ENCODE measurements at regions not wholly inside any gene's neighbourhood (a gene's known extent, or its start where the extent isn't known, plus 50 kb on each side); places are given as distances from the start of the nearest gene placed in this dataset.

DNA sequence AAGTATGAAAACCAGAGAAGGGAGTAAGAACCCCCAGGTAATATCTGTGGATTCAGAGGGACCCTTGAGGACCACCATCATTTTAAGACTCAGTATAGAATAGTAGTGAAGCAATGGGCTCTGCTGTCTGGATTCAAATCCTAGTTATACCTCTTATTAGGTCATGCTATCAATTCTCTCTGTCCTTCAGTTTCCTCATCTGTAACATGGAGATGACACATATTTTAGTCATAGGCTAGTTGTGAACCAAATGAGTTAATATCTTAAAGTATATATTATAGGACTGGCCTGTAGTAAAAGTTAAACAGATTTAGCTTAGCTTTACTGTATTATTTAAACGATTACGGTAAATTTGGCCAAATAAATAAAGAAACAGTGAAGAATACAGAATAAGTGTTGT is 177.3 kb upstream of the GOLIM4 start:
- FAIRE-seq: no peak

DNA sequence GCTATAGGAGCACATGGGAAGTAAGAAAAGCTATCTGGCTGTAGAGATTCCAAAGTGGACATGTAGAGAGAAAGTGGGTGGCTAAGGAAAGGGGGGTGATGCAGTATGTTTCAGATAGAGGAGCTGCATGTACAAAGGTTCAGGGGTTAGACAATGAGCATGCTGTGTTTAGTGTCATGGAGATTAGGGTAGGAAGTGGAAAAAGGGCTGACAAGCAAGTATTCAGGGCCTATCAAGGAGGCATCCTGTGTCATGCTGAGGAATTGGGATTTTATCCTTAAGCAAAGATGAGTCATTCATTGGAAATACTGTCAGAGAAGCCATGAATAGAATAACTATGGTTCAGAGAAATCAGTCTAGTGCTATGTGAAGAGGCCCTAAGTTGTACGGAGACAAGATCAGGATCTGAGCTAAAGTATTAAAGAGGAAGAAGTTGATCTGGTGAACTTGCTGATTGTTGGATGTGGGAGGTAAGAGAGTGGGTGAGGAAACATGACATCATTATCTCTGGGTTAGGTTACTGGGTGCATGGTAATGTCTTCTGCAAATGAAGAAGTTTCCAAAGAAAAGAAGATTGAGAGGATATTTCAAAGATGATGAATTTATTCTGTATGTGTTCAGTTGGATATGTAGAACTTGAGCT is 176.7 kb upstream of the GOLIM4 start:
- FAIRE-seq: no peak

DNA sequence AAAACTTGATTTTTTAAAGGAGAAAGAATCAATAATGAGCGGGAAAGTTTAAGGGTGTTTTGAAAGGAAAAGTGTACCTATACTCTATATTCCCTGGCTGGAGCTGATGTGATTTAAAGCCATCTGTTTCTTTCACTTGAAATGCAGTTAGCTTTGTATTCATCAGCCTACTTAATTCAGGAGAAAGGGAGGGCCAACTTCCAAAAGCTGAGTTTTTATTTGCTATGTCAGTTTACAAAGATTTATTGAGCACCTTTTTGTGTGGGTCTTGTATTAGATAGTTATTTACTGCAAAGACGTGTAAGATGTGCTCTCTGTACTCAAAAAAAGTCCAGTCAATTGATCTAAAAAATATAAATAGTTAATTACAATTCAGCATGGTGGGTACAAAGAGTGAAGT is 176.2 kb upstream of the GOLIM4 start:
- FAIRE-seq: no peak

DNA sequence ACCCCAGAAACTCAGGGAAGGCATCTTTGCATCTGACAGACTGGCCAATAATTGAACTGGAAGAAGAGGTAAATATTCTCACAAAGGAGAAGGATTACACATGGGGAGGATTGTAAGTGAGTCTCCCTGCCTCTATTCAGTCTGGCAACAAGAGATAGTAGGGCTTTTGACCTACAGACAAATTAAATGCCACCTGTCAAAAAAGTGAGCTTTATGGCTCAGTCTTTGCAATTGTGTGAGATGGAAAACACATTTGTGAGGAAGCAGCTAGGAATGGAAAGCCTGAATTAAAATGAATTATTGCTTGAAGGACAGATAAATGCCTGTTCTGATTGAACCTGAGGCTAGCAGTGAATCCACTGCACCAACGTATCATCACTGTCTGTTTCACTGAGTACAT is 173.3 kb upstream of the GOLIM4 start:
- FAIRE-seq: no peak

DNA sequence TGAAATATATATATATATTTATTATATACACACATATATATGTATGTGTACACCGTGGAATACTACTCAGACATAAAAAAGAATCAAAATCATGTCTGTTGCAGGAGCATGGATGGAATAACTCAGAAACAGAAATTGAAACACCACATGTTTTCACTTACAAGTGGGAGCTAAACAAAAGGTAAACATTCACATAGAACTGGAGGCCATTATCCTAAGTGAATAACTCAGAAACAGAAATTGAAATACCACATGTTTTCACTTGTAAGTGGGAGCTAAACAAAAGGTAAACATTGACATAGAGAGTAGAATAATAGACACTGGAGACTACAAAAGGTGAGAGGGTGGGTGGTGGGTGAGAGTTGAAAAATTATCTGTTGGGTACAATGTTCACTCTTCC is 171.5 kb upstream of the GOLIM4 start:
- no peak for FAIRE-seq

DNA sequence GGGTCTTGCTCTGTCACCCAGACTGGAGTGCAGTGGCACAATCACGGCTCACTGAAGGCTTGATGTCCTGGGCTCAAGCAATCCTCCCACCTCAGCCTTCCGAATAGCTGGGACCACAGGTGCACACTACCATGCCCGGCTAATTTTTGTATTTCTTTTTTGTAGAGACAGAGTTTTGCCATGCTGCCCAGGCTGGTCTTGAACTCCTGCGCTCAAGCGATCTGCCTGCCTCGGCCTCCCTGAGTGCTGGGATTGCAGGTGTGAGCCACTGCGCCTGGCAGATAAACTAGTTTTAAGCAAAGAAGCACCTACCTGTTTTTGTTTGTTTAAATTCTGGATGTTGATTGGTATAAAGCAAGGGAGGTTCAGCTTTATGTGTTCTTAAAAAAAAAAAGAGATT is 170.6 kb upstream of the GOLIM4 start:
- FAIRE-seq: peak; percentile 38

DNA sequence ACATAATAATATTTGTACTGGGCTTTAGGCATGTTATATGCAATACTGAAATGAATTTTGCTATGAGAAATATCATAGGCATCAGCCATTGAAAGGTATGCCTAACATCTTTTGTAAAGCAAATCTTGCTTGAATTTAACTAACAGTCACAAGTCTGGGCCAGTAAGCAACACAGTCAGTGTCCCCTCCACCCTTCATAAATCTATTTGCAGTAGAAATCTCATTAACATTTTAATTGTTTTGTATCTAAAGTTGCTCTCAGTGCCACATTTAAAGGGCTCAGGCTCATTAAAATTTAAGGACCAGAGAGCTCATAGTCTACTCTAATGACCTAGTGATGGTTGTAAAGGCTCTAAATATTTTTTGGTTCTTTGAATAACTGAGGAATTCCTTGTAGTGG is 167.2 kb upstream of the GOLIM4 start:
- FAIRE-seq: no peak

DNA sequence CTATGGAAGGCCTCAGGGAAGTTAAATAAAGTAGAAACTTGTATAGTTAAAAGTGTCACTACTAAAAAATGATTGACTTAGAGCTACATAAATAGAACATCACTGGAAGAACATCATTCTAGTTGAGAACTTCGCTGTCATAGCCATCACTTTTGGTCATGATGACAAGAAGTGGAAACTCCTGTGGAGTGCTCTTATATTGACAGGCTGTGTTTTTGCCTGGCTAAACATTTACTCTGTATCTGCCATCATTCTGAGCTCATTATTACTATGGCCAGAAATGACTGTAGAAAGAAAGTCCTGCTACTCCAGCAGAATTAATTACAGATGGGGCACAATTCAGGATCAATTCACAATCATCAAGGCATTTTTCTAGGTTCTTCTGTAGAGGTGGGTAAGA is 165.1 kb upstream of the GOLIM4 start:
- no peak for FAIRE-seq

DNA sequence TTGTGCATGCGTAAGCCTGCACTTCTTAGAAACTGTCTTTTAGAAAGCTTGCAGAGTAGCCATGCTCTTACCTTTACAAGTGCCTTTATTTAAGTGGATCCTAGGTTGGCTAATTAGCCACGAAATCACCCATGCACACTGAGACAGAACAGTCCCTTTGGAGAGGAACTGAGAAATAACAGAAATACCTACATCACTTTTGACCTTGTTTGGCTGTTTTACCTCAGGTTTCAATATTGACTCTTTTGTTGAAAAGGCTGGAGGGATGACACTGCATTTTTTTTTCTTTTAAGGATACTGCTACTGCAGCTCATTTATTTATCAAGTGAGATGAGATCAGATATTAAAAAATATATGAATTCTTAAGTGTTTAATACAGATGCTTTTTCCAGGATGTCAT is 155.6 kb upstream of the GOLIM4 start:
- FAIRE-seq: no peak

DNA sequence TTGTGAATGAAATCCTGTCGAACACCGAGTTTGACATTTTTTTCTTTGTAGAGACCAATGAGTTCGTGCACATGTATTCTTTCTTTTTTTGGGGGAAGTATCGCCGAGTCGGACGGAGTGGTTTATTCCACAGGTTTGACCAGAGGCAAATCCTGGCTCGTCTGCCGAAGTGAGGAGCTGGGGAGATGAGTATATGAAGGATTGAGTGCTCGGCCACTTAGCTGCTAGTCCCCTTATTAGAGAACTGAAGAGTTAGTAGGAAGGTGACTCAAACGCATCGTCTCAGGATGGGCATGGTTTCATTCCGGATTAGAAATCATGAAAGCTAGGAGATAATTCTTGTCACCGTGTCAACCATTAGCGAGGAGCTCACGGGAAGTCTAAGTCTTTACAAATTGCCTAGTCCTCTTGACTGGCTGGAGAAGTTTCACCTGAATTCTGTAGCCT is 154.7 kb upstream of the GOLIM4 start:
- FAIRE-seq: no peak

DNA sequence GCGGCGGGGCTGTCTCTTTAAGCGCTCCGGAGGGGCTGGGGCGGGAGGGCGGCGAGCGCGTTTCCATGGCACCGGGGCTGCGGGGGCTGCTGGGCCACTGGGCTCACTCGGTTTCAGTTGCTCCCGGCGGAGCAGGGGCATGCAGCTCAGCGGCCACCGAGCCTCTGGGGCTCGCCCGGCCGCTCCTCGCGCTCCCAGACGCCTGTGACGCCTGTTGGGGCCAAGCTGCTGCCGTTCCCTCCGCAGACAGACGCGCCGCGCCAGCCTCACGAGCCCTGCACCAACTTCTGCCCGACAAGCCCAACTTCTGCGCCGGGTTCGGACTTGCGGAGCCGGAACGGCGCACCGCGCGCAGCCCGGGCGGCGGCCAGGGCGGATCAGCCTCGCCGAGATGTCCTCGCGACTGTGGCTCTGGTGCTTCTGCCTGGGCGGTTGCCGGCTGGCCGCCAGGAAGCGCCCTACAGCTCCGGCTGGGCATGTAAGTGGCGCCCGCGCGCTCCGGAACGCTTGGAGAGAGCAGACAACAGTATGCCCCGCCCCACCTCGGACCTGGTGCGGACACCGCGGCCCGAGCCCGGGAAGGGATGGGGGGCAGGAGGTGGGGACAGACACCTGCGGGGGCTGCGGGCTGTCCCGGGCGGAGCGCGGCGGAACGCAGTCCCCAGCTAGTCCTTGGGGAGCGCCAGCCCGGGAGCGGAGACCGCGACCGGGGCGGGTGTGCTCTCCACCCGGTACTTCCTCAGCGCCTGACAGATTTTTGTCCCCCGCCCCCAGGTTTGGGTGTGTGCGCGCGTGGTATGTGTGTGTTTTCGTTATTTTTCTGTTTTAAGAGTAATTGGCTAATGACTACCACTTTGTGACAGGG is 154.1 kb upstream of the GOLIM4 start:
- FAIRE-seq: no peak

DNA sequence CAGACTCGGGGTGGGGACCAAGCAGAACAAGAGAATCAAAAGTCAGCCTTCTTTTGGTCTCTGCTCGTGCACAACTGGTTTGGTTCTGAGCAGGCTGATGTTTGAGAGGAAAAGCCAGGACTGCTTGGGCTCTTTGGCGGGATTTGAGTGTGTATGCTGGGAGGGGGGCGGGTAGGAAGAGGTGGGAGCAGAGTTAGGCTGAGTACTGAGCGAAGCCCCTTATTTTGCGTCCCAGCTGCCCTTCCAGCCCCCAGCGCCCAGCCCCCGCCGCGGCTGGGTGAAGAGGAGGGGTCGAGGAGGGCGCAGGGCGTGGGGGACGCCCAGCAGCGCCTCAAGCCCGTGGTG is 153.5 kb upstream of the GOLIM4 start:
- FAIRE-seq: no peak

DNA sequence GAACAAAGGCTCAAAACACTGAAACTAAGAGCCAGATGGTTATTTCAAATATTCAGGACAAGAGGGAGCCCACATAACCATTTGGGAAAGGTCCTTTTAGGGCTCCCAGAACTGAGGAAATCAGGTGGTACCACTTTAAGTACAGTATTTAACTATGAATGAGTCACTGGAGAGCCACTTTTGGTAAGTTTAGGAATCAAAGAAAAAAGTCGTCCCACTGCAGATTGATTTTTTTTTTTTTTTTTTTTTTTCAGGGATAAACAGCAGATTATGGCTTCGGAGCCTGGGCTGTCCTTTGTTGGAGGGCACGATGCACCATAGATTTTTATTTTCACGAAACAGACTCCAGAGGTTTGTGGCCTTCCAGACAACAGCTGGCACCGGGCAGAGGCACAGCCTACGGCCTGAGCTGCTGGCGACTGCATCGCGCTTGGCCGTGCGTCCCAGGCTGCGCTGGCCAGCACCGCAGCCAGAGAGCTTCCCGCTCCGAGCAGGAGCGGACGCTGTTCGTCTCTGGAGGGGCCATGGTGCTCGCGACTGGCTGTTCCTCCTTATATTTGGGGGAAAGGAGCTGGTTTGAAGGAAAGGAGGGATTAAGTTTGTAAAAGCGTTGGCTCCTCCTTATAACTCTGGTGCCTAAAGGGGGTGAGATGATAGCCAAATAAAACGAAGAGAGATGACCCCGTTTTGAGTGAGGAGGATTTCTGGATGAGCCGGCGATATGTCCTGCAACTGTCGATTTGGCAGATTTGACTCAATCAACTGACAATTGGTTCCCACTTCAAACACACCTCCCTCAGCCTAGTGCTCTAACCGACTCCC is 152.9 kb upstream of the GOLIM4 start:
- FAIRE-seq: no peak

DNA sequence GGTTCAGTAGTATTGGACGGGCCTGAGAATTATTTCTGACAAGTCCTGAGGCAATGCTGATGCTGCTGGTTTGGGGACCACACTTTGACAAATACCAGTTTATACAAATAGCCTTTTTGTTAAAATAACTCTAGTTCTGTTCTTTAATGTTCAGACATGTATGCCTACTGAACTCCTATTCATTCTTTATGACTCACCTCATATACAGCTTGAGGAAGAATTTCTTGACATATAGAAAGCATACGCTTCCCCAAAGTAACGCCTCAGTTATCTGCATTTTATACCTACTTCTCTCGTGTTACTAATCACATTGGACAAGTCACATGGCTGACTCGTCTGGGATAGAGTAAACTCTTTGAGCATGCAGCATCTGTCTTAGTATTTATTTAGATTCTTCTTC is 145.4 kb upstream of the GOLIM4 start:
- FAIRE-seq: no peak

DNA sequence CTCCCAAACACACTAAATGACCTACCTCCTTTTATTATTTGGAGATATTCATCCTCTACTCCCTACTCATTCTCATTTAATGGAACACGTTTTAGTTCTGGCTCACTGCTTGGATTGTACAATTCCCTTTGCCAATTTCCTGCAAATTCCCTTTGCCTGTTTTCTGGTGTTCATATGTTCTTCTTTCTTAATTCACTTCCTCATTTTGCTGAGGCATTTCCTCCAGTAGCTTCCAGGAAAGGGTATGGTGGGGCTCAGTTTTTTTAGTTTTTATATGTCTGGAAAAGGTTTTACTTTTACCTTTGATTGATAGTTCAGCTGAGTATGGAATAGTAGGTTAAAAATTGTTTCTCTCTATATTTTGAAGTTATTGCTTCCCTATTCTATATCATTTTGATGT is 143.6 kb upstream of the GOLIM4 start:
- no peak for FAIRE-seq

DNA sequence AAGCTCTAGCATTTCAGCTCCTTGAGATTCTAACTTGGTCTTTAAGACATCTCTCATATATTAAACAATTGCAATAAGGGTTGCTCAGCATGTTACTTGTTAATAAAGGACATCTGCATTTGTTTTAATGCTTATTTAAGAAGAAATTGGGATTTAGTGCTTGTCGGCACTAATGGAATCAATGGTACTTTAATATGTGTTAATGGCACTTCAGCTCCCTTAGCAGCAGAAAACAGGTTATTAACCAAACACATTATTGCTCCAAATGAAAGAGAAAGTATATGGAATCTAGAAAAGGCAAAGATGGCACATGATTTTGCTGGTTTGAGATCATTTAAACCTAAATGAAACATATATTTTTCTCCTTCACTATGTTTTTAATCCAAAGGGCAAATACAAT is 137.3 kb upstream of the GOLIM4 start:
- peak; percentile 33 for FAIRE-seq

DNA sequence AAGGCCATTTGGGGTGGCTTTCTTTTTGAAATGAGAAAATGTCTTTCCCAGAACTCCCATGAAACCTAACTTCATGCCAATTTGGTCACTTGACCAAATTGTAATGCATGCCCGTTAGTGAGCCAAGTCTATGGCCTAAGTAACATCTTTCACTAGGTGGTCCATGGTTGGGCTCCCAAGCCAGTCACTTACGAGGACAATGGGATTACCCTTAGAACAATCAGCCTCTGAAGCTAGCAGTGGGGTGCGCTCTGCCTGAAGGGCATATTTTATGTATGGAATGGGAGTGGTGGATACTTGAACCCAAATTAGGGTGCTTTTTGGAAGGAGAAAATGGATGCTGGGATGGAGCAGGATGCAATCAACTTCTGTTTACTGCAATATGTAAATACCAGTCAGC is 127.4 kb upstream of the GOLIM4 start:
- FAIRE-seq: no peak

DNA sequence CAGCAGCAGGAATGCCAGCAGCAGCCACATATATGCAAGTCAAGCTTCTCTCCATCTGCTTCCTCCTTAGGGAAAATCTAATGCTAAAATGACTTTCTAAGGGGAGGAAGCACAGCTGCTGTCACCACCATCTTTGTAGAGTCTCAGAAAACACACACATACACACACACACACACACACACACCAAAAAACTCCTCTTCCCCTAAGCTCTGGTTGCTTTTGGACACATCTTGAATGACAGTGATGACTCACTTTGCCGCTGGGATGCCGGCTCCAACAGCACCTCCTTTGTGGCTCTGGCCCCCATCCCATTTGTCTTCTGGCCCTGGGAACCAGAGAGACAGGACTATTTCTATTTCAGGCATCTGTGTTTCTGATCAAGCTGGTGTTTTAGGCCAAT is 124.8 kb upstream of the GOLIM4 start:
- FAIRE-seq: no peak

DNA sequence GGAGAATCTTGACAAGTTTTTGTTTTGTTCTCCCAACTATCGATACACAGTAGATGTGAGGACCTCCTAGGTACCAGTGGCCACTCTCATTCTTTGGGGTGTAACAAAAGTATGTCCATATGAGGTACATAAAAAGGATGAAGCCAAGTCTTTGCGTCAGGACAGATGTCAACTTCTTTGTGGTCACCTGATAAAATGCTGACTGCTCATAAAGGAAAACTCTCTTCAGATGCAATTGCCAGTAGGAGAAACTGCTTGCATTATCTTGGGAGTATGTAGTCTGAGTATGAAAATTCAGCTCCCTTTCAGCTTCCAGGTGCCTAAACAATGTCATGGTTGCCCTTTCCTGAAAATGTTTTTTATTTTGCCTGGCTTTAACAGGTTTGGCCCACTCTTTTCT is 123.8 kb upstream of the GOLIM4 start:
- no peak for FAIRE-seq

DNA sequence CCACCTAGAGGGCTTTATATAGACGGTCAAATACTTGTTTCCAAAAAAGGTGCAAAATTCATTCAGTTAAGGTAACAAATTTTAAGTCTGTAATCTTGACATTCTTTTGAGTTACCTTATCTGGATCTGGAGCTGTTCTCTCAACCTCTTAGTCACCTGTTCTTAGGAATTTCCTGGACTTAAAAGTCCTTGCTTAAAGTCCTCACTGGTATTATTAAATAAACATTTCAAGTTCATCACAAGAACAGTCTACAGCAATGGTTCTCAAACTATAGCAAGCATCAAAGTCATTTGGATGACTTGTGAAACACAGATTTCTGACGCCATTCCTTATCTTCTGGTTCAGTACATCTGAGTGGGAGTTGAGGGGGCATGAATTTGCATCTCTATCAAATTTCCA is 122.9 kb upstream of the GOLIM4 start:
- no peak for FAIRE-seq

DNA sequence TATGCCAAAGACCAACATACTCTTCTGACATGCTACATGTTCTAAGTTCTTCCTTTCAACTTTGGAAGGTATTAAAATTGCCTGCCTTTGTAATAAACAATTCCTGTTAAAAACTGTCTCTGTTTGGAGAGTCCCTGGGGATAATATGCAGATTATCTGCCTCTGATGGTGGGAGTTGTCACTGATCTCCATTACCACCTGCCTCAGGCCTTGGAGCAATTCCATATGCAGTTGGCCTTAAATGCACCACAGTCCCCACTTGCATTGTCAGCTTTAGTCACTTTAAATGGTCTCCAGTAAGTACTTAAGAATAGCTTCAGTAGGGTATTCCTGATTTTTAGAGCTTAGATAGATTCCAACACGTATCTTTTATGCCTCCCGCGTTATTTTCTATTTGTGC is 121.1 kb upstream of the GOLIM4 start:
- no peak for FAIRE-seq

DNA sequence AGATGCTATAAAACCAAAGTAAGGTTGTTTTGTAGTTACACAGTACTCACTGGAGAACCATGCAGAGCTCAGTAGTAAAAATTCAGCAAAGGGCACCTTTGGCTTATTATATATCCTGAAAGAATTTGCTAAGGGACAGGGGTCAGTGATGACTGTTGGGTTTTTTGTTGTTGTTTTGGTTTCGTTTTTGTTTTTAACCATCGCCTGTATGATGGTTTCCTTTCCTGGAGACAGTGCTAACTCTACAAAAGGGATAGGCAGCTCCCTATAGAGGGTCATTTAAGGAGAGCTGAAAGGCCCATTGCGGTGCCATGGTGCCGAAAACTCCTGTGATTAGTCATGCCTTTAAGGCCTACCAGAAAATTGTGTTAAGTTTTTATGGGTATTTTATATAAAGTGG is 118.2 kb upstream of the GOLIM4 start:
- FAIRE-seq: no peak

DNA sequence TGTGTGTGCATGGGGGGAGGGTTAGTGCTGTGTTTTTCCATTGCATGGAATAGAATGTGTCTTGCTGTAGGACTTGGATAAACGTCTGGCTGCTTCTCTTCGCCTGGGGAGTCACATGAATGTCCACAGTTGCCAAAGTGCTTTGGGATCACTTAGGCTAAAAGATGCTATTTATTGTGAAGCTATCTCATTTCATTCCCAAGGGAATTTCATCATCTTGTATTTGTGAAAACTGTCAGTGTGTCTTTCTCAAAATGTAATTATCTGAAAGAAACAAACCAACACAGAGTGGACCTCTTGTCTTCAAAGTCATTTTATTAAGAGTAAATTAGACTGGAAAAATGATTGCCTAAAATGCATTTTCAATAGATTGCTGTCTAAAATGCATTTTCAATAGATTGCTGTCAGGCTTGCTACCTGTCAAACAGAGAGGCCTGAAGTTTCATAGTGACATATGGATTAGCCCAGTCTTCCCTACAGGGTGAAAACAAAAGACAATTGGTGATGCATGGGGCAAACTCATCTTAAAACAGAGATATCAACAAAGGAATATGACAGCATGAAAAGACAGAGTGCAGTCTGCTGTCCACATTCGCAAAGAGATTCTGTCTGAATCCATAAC is 117.1 kb upstream of the GOLIM4 start:
- FAIRE-seq: no peak

DNA sequence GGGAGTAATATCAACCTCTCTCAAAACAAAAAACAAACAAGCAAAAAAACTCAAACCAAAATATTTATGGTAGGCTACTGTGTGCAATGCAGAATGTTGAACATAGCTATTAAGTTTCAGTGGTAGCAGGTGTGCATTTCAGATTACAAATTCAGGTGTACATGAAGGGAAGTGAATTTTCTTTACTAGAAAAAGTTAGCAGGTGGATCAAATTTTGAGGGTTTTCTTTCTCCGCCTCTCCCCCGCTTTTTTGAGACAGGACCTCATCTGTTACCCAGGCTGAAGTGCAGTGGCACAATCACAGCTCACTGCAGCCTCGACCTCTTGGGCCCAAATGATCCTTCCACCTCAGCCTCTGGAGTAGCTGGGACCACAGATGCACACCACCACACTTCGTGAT is 109.7 kb upstream of the GOLIM4 start:
- no peak for FAIRE-seq

Measured in islet of Langerhans (tissue), 1 donor.